H9 (cell line): ENCODE measurements at regions not wholly inside any gene's neighbourhood (a gene's known extent, or its start where the extent isn't known, plus 50 kb on each side); places are given as distances from the start of the nearest gene placed in this dataset.

Experiments
- DNase-seq: peaks from one replicate; pipeline ENCODE4 v3.0.0-alpha.2; 2017
- H2AFZ ChIP-seq: one replicate; pipeline ENCODE4 v1.6.1; 2013; ENCODE audit warnings: mild to moderate bottlenecking, low read length, control low read depth, moderate library complexity
- H2AK5ac ChIP-seq: 2 replicates; pipeline ENCODE4 v1.6.1; 2013; ENCODE audit warnings: low read length, control low read depth, mixed read lengths; ENCODE audit not compliant: insufficient read length
- H2BK120ac ChIP-seq: one replicate; pipeline ENCODE4 v1.6.1; 2013; ENCODE audit warnings: low read depth, mild to moderate bottlenecking, low read length, control low read depth, inconsistent platforms; ENCODE audit not compliant: poor library complexity, severe bottlenecking
- H2BK12ac ChIP-seq: 2 replicates; pipeline ENCODE4 v1.6.1; 2013; ENCODE audit warnings: low read length, control low read depth, mixed read lengths, low read depth; ENCODE audit not compliant: insufficient read length
- H2BK15ac ChIP-seq: 2 replicates; pipeline ENCODE4 v1.6.1; 2013; ENCODE audit warnings: low read depth, low read length, control low read depth
- H2BK20ac ChIP-seq: one replicate; pipeline ENCODE4 v1.6.1; 2013; ENCODE audit warnings: low read depth, mild to moderate bottlenecking, low read length, control low read depth, inconsistent platforms; ENCODE audit not compliant: poor library complexity, severe bottlenecking
- H2BK5ac ChIP-seq: 2 replicates; pipeline ENCODE4 v1.6.1; 2013; ENCODE audit warnings: low read length, control low read depth, mixed read lengths; ENCODE audit not compliant: insufficient read length
- H3K14ac ChIP-seq: 2 replicates; pipeline ENCODE4 v1.6.1; 2013; ENCODE audit warnings: low read length, control low read depth; ENCODE audit not compliant: insufficient read depth
- H3K18ac ChIP-seq: 2 replicates; pipeline ENCODE4 v1.6.1; 2013; ENCODE audit warnings: low read depth, mild to moderate bottlenecking, mixed read lengths, low read length, control low read depth; ENCODE audit not compliant: insufficient read length
- H3K23ac ChIP-seq: 2 replicates; pipeline ENCODE4 v1.6.1; 2013; ENCODE audit warnings: low read length, control low read depth, mixed read lengths, low read depth; ENCODE audit not compliant: insufficient read length
- H3K23me2 ChIP-seq: 2 replicates; pipeline ENCODE4 v1.6.1; 2013; ENCODE audit warnings: low read depth, mild to moderate bottlenecking, mixed read lengths, low read length, control low read depth; ENCODE audit not compliant: insufficient read length, poor library complexity, severe bottlenecking
- H3K27ac ChIP-seq: 2 replicates; pipeline ENCODE4 v1.5.1; 2013; ENCODE audit warnings: low read length, control low read depth, mixed read lengths, low read depth; ENCODE audit not compliant: insufficient read length
- H3K27me3 ChIP-seq: 2 replicates; pipeline ENCODE4 v1.6.1; 2013; ENCODE audit warnings: low read length, control low read depth, inconsistent platforms; ENCODE audit not compliant: insufficient read depth
- H3K4ac ChIP-seq: 2 replicates; pipeline ENCODE4 v1.6.1; 2013; ENCODE audit warnings: low read depth, mild to moderate bottlenecking, control low read depth, inconsistent platforms, low read length, moderate library complexity
- H3K4me1 ChIP-seq: 2 replicates; pipeline ENCODE4 v1.6.1; 2013; ENCODE audit warnings: low read length, control low read depth, inconsistent platforms; ENCODE audit not compliant: insufficient read depth
- H3K4me2 ChIP-seq: 2 replicates; pipeline ENCODE4 v1.6.1; 2013; ENCODE audit warnings: low read length, control low read depth, mixed read lengths; ENCODE audit not compliant: insufficient read length, insufficient read depth
- H3K56ac ChIP-seq: 2 replicates; pipeline ENCODE4 v1.6.1; 2013; ENCODE audit warnings: low read depth, mild to moderate bottlenecking, mixed read lengths, low read length, control low read depth; ENCODE audit not compliant: insufficient read length
- H3K79me1 ChIP-seq: 2 replicates; pipeline ENCODE4 v1.6.1; 2013; ENCODE audit warnings: low read depth, mild to moderate bottlenecking, moderate library complexity, low read length, control low read depth, inconsistent platforms; ENCODE audit not compliant: insufficient read depth, poor library complexity, severe bottlenecking
- H3K79me2 ChIP-seq: 2 replicates; pipeline ENCODE4 v1.6.1; 2013; ENCODE audit warnings: low read length, control low read depth, inconsistent platforms; ENCODE audit not compliant: insufficient read depth
- H3K9ac ChIP-seq: 2 replicates; pipeline ENCODE4 v1.6.1; 2013; ENCODE audit warnings: low read length, control low read depth, mixed read lengths; ENCODE audit not compliant: insufficient read length; ENCODE audit errors: extremely low read depth
- H3K9me3 ChIP-seq: one replicate; pipeline ENCODE4 v1.6.1; 2013; ENCODE audit warnings: low read depth, low read length, inconsistent platforms; ENCODE audit not compliant: control insufficient read depth
- H3T11ph ChIP-seq: one replicate; pipeline ENCODE4 v1.6.1; 2013; ENCODE audit warnings: mild to moderate bottlenecking, low read length, control low read depth, inconsistent platforms
- H4K20me1 ChIP-seq: one replicate; pipeline ENCODE4 v1.6.1; 2013; ENCODE audit not compliant: control insufficient read depth, insufficient read length, insufficient read depth
- H4K5ac ChIP-seq: 2 replicates; pipeline ENCODE4 v1.6.1; 2013; ENCODE audit warnings: low read depth, mild to moderate bottlenecking, mixed read lengths, low read length, control low read depth; ENCODE audit not compliant: insufficient read length
- H4K8ac ChIP-seq: replicated peaks from 2 replicates; pipeline ENCODE4 v1.6.1; 2013; ENCODE audit warnings: low read length, control low read depth, mixed read lengths, low read depth; ENCODE audit not compliant: insufficient read length
- H4K91ac ChIP-seq: 2 replicates; pipeline ENCODE4 v1.6.1; 2013; ENCODE audit warnings: low read depth, mild to moderate bottlenecking, moderate library complexity, mixed read lengths, low read length, control low read depth; ENCODE audit not compliant: insufficient read length
- H3K27ac Mint-ChIP-seq, 3 experiments: 2 replicates in 2 of 3; 3 replicates in 1 of 3; pipeline ENCODE4 v1.8.0; 2020 to 2021; ENCODE audit warnings: mixed read lengths in 3 of 3, mild to moderate bottlenecking in 1 of 3, moderate library complexity in 1 of 3
- H3K27me3 Mint-ChIP-seq: 2 replicates; pipeline ENCODE4 v1.8.0; 2021; ENCODE audit warnings: low read depth, mild to moderate bottlenecking, moderate library complexity, mixed read lengths
- H3K36me3 Mint-ChIP-seq, 3 experiments: 2 replicates in 2 of 3; 3 replicates in 1 of 3; pipeline ENCODE4 v1.8.0; 2020 to 2021; ENCODE audit warnings: low read depth in 3 of 3, mixed read lengths in 3 of 3; ENCODE audit not compliant: insufficient read depth in 1 of 3
- H3K4me1 Mint-ChIP-seq, 2 experiments: 2 replicates each; pipeline ENCODE4 v1.8.0; 2020; ENCODE audit warnings: mixed read lengths in 2 of 2
- H3K4me3 Mint-ChIP-seq, 2 experiments: 2 replicates in 1 of 2; 3 replicates in 1 of 2; pipeline ENCODE4 v1.8.0; 2020 to 2021; ENCODE audit warnings: mild to moderate bottlenecking in 2 of 2, mixed read lengths in 2 of 2, moderate library complexity in 1 of 2
- H3K9me3 Mint-ChIP-seq, 2 experiments: 2 replicates in 1 of 2; 3 replicates in 1 of 2; pipeline ENCODE4 v1.8.0; 2020; ENCODE audit warnings: mild to moderate bottlenecking in 2 of 2, mixed read lengths in 2 of 2, moderate library complexity in 1 of 2
- CTCF ChIP-seq: fragments of 200-600 bp; sonication (generic); conservative IDR thresholded peaks from 3 replicates; pipeline ENCODE4 v1.8.0; 2021; ENCODE audit warnings: antibody characterized with exemption, mild to moderate bottlenecking
- WGBS: extraction: QIAGEN DNeasy Blood & Tissue Kit; methylation state at CpG from one replicate; pipeline ENCODE4 v1.1.7; 2013; ENCODE audit warnings: missing lambda C conversion rate, low lambda C conversion rate, mixed read lengths; ENCODE audit not compliant: insufficient read length; ENCODE audit errors: extremely low coverage; 5-methylcytosine and 5-hydroxymethylcytosine counted together

- Histone ChIP-seq H3K79me2 (no peaks in the 10 kb centered on the region), H3K27me3 (no peaks in the 10 kb centered on the region), H3K23me2 (no peaks in the 10 kb centered on the region), H4K5ac (no peak overlapping the region), H2AFZ (no peak overlapping the region), H3K79me1 (no peaks in the 10 kb centered on the region), H3K4me1 (no peaks in the 10 kb centered on the region), H2BK120ac (no peak overlapping the region), H2BK20ac (no peak overlapping the region), H3K9ac (no peak overlapping the region), H4K20me1 (no peaks in the 10 kb centered on the region), H3T11ph (no peak overlapping the region), H2BK5ac (no peak overlapping the region), H2AK5ac (no peak overlapping the region), H3K56ac (no peak overlapping the region), H3K18ac (no peak overlapping the region), H3K23ac (no peak overlapping the region), H3K4ac (no peak overlapping the region), H2BK12ac (no peak overlapping the region), H3K14ac (no peak overlapping the region), H3K9me3 (no peaks in the 10 kb centered on the region), H4K8ac (no peak overlapping the region), H4K91ac (no peak overlapping the region), H3K4me2 (no peak overlapping the region), H2BK15ac (no peak overlapping the region), H3K27ac (no peak overlapping the region)
- DNase-seq: no peak
- no peak for TF ChIP-seq CTCF
- no peaks in the 10 kb centered on the region for H3K36me3 Mint-ChIP-seq
- no peak overlapping the region for H3K4me3 Mint-ChIP-seq
- H3K27me3 Mint-ChIP-seq: no peaks in the 10 kb centered on the region
- WGBS: no CpG with 5 or more reads among the region's 4 CpGs
- no peaks in the 10 kb centered on the region for H3K9me3 Mint-ChIP-seq
- peaks cover 0 to 5% of the 10 kb centered on the region in 2 experiments; a peak in 1 of 4 replicates for H3K4me1 Mint-ChIP-seq
- H3K27ac Mint-ChIP-seq: no peak overlapping the region
These were observed 177.3 kb downstream of the NFKBIZ start for GRCh38 chr3:102026656-102027055.
